ENCODE measurements at regions not wholly inside any gene's neighbourhood (a gene's known extent, or its start where the extent isn't known, plus 50 kb on each side); places are given as distances from the start of the nearest gene placed in this dataset.

GRCh38 chr17:72351365-72351764 is 230.5 kb downstream of the SOX9 start:
- H3K79me2 ChIP-seq (replicated peaks; ENCODE audit: insufficient read depth): no peaks in the 10 kb centered on the region
- H3K27me3 ChIP-seq (ENCODE audit: insufficient read depth): no peaks in the 10 kb centered on the region
- H3F3A ChIP-seq (replicated peaks; ENCODE audit: low read depth): no peaks in the 10 kb centered on the region
- H3K36me3 Mint-ChIP-seq (ENCODE audit: low read depth): no peaks in the 10 kb centered on the region
- H3K4me1 ChIP-seq (ENCODE audit: insufficient read depth): no peaks in the 10 kb centered on the region; the same call in 1 of the 2 replicates
- no peak overlapping the region for H3K4me3 Mint-ChIP-seq
- ATAC-seq: no peak
- H3K9me3 Mint-ChIP-seq: no peaks in the 10 kb centered on the region
- no peaks in the 10 kb centered on the region for H3K36me3 ChIP-seq (ENCODE audit: insufficient read depth)
- no peak for DNase-seq (ENCODE audit: low spot score)
- no peaks in the 10 kb centered on the region for H4K20me1 ChIP-seq (replicated peaks; ENCODE audit: insufficient read depth)
- H3K27me3 Mint-ChIP-seq (ENCODE audit: insufficient read depth, low read depth, poor library complexity): peaks cover 3% of the 10 kb centered on the region
- H3K4me1 Mint-ChIP-seq: peaks cover 20% of the 10 kb centered on the region
- H2AFZ ChIP-seq: no peak overlapping the region
- H3K4me3 ChIP-seq: no peak overlapping the region
- no peak overlapping the region for H3K4me2 ChIP-seq
- H3K9me2 ChIP-seq (ENCODE audit: insufficient read depth): no peaks in the 10 kb centered on the region
- TF ChIP-seq JUNB (IDR thresholded peaks at IDR 0.05; ENCODE audit: unreplicated experiment): no peak
- TF ChIP-seq ETS1 (IDR thresholded peaks at IDR 0.05): no peak
- TF ChIP-seq ZNF462 (CRISPR knock-in tag; IDR thresholded peaks at IDR 0.05): no peak
- no peak overlapping the region for H3K27ac Mint-ChIP-seq
- H3K27ac ChIP-seq (ENCODE audit: low read depth): no peak overlapping the region

- no peaks in the 10 kb centered on the region for H3F3A ChIP-seq (replicated peaks; ENCODE audit: low read depth)
- no peaks in the 10 kb centered on the region for H3K79me2 ChIP-seq (replicated peaks; ENCODE audit: insufficient read depth)
- no peaks in the 10 kb centered on the region for H3K36me3 Mint-ChIP-seq (ENCODE audit: low read depth)
- H3K4me3 ChIP-seq: no peak overlapping the region
- peaks cover 20% of the 10 kb centered on the region for H3K4me1 Mint-ChIP-seq
- H3K4me2 ChIP-seq: no peak overlapping the region
- no peaks in the 10 kb centered on the region for H3K27me3 ChIP-seq (ENCODE audit: insufficient read depth)
- H3K36me3 ChIP-seq (ENCODE audit: insufficient read depth): no peaks in the 10 kb centered on the region
- no peaks in the 10 kb centered on the region for H3K9me2 ChIP-seq (ENCODE audit: insufficient read depth)
- H3K27ac ChIP-seq (ENCODE audit: low read depth): no peak overlapping the region
- H4K20me1 ChIP-seq (replicated peaks; ENCODE audit: insufficient read depth): no peaks in the 10 kb centered on the region
- no peak for TF ChIP-seq STAT1 (IDR thresholded peaks at IDR 0.05; ENCODE audit: unreplicated experiment)
- TF ChIP-seq CREB1 (CRISPR knock-in tag; IDR thresholded peaks at IDR 0.05; ENCODE audit: low read depth): no peak
- no peak for TF ChIP-seq EZH2 (IDR thresholded peaks at IDR 0.05; ENCODE audit: low read depth, unreplicated experiment)
- no peaks in the 10 kb centered on the region for H3K9me3 Mint-ChIP-seq
- peak; percentile 96 for ATAC-seq
- H2AFZ ChIP-seq: peak overlapping the region; percentile 52; the same call in 1 of the 2 replicates
- DNase-seq (ENCODE audit: low spot score): peak; percentile 36
- no peaks in the 10 kb centered on the region; the same call in 1 of the 2 replicates for H3K4me1 ChIP-seq (ENCODE audit: insufficient read depth)
- no peak overlapping the region for H3K27ac Mint-ChIP-seq
- no peak overlapping the region for H3K4me3 Mint-ChIP-seq
- peaks cover 3% of the 10 kb centered on the region for H3K27me3 Mint-ChIP-seq (ENCODE audit: insufficient read depth, low read depth, poor library complexity)
These were observed 231.1 kb downstream of the SOX9 start for GRCh38 chr17:72351884-72352346.

Data from GM23338 (cell line).